ENCODE measurements at regions not wholly inside any gene's neighbourhood (a gene's known extent, or its start where the extent isn't known, plus 50 kb on each side); places are given as distances from the start of the nearest gene placed in this dataset.

DNA sequence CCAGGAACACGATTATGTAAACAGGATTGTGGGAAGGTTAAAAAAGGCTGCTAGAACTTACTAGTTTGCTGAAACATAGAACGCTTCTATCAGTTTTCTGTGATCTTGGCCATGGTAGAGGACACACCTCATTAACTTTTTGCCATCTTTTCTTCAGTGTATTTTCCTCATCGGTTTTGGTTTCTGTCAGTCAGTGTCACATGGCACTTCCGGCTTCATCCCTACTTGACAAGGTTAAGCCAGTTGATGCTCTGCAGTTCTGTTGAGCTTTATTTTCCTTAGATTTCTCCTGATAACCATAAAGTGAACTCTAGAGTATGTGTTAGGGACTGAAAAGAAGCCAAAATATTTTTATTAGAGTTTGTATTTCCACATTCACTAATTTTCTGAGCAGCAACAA lies 147.5 kb downstream of the NDFIP2 start:
- no peak overlapping the region for H3K27ac ChIP-seq (replicated peaks in 1 of 4)
- intact Hi-C loops (cut with DNase I), result no loop called here
- no peak for TF ChIP-seq POLR2AphosphoS5 (IDR thresholded peaks at IDR 0.05)
- no peak for TF ChIP-seq POLR2A (IDR thresholded peaks at IDR 0.05; ENCODE audit: low read depth)
- TF ChIP-seq EP300 (IDR thresholded peaks at IDR 0.05), result no peak
- TF ChIP-seq, protein P1, sequence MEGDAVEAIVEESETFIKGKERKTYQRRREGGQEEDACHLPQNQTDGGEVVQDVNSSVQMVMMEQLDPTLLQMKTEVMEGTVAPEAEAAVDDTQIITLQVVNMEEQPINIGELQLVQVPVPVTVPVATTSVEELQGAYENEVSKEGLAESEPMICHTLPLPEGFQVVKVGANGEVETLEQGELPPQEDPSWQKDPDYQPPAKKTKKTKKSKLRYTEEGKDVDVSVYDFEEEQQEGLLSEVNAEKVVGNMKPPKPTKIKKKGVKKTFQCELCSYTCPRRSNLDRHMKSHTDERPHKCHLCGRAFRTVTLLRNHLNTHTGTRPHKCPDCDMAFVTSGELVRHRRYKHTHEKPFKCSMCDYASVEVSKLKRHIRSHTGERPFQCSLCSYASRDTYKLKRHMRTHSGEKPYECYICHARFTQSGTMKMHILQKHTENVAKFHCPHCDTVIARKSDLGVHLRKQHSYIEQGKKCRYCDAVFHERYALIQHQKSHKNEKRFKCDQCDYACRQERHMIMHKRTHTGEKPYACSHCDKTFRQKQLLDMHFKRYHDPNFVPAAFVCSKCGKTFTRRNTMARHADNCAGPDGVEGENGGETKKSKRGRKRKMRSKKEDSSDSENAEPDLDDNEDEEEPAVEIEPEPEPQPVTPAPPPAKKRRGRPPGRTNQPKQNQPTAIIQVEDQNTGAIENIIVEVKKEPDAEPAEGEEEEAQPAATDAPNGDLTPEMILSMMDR (IDR thresholded peaks at IDR 0.05), result no peak
- no peaks in the 10 kb centered on the region for H3K27me3 ChIP-seq
- 30% methylated on average over 4 of the region's 4 CpGs for WGBS
- H3K4me3 ChIP-seq, result no peak overlapping the region
- H3K36me3 ChIP-seq, result no peaks in the 10 kb centered on the region
- no peaks in the 10 kb centered on the region for H3K9me3 ChIP-seq
- no peaks in the 10 kb centered on the region for H3K4me1 ChIP-seq
- DNase-seq (ENCODE audit: extremely low spot score), result no peak

DNA sequence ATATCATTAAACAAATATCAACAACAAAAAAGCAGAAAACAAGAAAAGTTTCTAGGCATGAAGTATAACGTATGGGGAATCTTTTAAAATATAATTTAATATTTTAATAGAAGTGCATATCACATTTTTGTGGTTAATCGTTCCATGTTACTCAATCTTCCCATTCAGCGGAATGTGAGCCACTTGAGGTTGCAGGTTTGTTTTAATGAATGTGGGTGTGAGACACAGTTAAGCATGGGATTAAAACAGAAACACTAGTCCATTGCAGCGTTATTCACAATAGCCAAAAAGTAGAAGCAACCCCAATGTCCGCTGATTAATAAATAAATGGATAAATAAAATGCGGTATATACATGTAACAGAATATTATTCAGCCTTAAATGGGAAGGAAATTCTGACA lies 146.0 kb downstream of the NDFIP2 start:
- Histone ChIP-seq H3K27ac (replicated peaks in 1 of 4) (no peak overlapping the region), H3K4me3 (no peak overlapping the region), H3K36me3 (no peaks in the 10 kb centered on the region), H3K27me3 (no peaks in the 10 kb centered on the region), H3K4me1 (no peaks in the 10 kb centered on the region), H3K9me3 (no peaks in the 10 kb centered on the region)
- intact Hi-C loops (cut with DNase I), result no loop called here
- no peak for DNase-seq (ENCODE audit: extremely low spot score)
- TF ChIP-seq POLR2A (IDR thresholded peaks at IDR 0.05; ENCODE audit: low read depth), result no peak
- no peak for TF ChIP-seq POLR2AphosphoS5 (IDR thresholded peaks at IDR 0.05)
- TF ChIP-seq EP300 (IDR thresholded peaks at IDR 0.05), result no peak
- TF ChIP-seq, protein P1 (IDR thresholded peaks at IDR 0.05), result no peak
- WGBS, result 93% methylated on average over 6 of the region's 6 CpGs

DNA sequence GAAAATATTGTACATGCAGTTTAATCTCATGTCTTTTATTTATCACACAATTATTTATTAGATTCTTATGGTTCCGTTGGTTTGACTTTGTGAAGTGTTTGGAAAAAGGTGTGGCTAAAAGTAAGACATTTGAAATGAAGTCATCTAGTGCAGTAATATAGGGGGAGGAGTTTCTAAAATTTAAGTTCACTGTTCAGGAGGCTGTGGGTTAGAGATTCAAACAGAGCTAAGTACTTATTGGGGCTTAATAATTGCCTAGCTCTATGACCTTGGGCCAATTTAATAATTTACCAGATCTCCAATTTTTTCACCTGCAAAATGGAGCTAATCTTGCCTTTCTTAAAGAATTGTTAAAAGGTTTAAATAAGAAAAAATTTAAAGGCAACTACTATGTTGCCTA lies 144.6 kb downstream of the NDFIP2 start:
- Histone ChIP-seq H3K36me3 (no peaks in the 10 kb centered on the region), H3K4me3 (no peak overlapping the region), H3K27me3 (no peaks in the 10 kb centered on the region), H3K4me1 (no peaks in the 10 kb centered on the region), H3K27ac (replicated peaks in 1 of 4) (no peak overlapping the region), H3K9me3 (no peaks in the 10 kb centered on the region)
- no peak for DNase-seq (ENCODE audit: extremely low spot score)
- intact Hi-C loops (cut with DNase I), result no loop called here
- 84% methylated on average over 1 of the region's 1 CpG for WGBS
- no peak for TF ChIP-seq POLR2AphosphoS5 (IDR thresholded peaks at IDR 0.05)
- TF ChIP-seq POLR2A (IDR thresholded peaks at IDR 0.05; ENCODE audit: low read depth), result no peak
- TF ChIP-seq EP300 (IDR thresholded peaks at IDR 0.05), result no peak
- TF ChIP-seq, protein P1 (IDR thresholded peaks at IDR 0.05), result no peak

DNA sequence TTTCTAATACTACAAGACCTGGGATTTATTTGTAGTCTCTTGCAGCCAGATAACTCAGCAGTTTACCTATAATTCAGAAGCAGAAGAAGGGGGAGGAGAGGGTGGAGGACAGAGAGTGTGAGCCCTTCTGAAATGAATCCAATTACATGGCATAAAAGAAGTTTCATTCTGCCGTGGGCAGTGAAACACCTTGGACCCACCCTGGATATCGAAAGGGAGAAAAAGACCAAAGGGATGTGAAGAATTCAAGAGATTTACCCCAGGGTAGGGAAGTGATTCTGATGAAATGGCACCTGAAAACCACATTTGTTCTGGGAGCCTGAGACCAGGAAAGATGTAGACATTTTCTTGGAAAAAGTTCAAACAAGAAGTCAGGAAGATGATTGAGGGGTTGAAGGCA lies 140.9 kb downstream of the NDFIP2 start:
- Histone ChIP-seq H3K9me3 (no peaks in the 10 kb centered on the region), H3K27me3 (no peaks in the 10 kb centered on the region), H3K4me3 (no peak overlapping the region), H3K36me3 (no peaks in the 10 kb centered on the region), H3K4me1 (no peaks in the 10 kb centered on the region), H3K27ac (replicated peaks in 1 of 4) (no peak overlapping the region)
- DNase-seq (ENCODE audit: extremely low spot score), result no peak
- TF ChIP-seq POLR2A (IDR thresholded peaks at IDR 0.05; ENCODE audit: low read depth), result no peak
- no peak for TF ChIP-seq EP300 (IDR thresholded peaks at IDR 0.05)
- TF ChIP-seq, protein P1 (IDR thresholded peaks at IDR 0.05), result no peak
- TF ChIP-seq POLR2AphosphoS5 (IDR thresholded peaks at IDR 0.05), result no peak
- WGBS, result 97% methylated on average over 2 of the region's 2 CpGs
- intact Hi-C loops (cut with DNase I), result no loop called here

DNA sequence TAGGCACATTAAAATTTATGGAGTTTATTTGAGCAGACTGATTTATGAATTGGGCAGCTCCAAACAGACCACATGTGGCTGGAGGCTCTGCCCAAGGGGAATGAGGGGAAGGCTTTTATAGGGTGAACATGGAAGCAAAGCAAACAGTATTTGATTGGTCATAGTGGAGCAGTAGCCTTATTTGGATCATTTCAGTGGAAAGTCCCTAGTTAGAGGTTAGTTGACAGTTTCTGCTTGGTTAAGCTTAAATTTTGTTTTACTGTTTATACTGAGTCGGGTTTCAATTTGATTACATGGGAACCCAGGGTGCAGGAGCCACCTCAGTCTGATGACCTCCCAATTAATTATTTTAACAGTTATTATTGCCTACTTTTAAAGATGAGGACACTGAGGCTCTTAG lies 140.5 kb downstream of the NDFIP2 start:
- WGBS, result 88% methylated on average over 1 of the region's 1 CpG
- no peak for DNase-seq (ENCODE audit: extremely low spot score)
- Histone ChIP-seq H3K27ac (replicated peaks in 1 of 4) (no peak overlapping the region), H3K4me1 (no peaks in the 10 kb centered on the region), H3K4me3 (no peak overlapping the region), H3K9me3 (no peaks in the 10 kb centered on the region), H3K27me3 (no peaks in the 10 kb centered on the region), H3K36me3 (no peaks in the 10 kb centered on the region)
- TF ChIP-seq, protein P1 (IDR thresholded peaks at IDR 0.05), result no peak
- no peak for TF ChIP-seq POLR2AphosphoS5 (IDR thresholded peaks at IDR 0.05)
- TF ChIP-seq POLR2A (IDR thresholded peaks at IDR 0.05; ENCODE audit: low read depth), result no peak
- TF ChIP-seq EP300 (IDR thresholded peaks at IDR 0.05), result no peak
- intact Hi-C loops (cut with DNase I), result no loop called here

Measured in esophagus muscularis mucosa (tissue), 4 donors.